Vagina (tissue), 2 donors: ENCODE measurements at regions not wholly inside any gene's neighbourhood (a gene's known extent, or its start where the extent isn't known, plus 50 kb on each side); places are given as distances from the start of the nearest gene placed in this dataset.

ENCODE experiments used
- CTCF ChIP-seq, 3 experiments: fragments of 450-650 bp in 2 of 3; fragments of 200-600 bp in 1 of 3; sonication (generic) in 1 of 3; IDR thresholded peaks; one replicate each; pipeline ENCODE4 v1.5.1; 2017 to 2019; ENCODE audit warnings: antibody characterized with exemption in 3 of 3, mild to moderate bottlenecking in 2 of 3, moderate library complexity in 2 of 3
- POLR2A ChIP-seq, 2 donors: fragments of 450-650 bp; IDR thresholded peaks; one replicate each; pipeline ENCODE4 v1.6.1; 2017; ENCODE audit warnings: antibody characterized with exemption in 2 of 2, mild to moderate bottlenecking in 2 of 2, moderate library complexity in 2 of 2
- POLR2AphosphoS5 ChIP-seq, 2 donors: sonication (generic); formaldehyde crosslinking; IDR thresholded peaks; one replicate each; pipeline ENCODE4 v1.9.0; 2017; ENCODE audit warnings: antibody characterized with exemption in 2 of 2, mild to moderate bottlenecking in 2 of 2, low read depth in 1 of 2; ENCODE audit not compliant: insufficient read depth in 1 of 2

GRCh38 chr13:80737513-80737912, 396.6 kb upstream of the SPRY2 start:
- TF ChIP-seq POLR2AphosphoS5 (IDR thresholded peaks at IDR 0.05; ENCODE audit: insufficient read depth in 1 of 2, low read depth in 1 of 2) (no peak), POLR2A (IDR thresholded peaks at IDR 0.05) (no peak), CTCF (IDR thresholded peaks at IDR 0.05) (no peak)
